SU-DHL-6 (cell line): ENCODE measurements at regions not wholly inside any gene's neighbourhood (a gene's known extent, or its start where the extent isn't known, plus 50 kb on each side); places are given as distances from the start of the nearest gene placed in this dataset.

Experiments
- EZH2phosphoT487 ChIP-seq: fragments of 200-600 bp; sonication (generic), shearing (Covaris generic); conservative IDR thresholded peaks from 2 replicates; pipeline ENCODE4 v1.6.1; 2018; ENCODE audit warnings: mild to moderate bottlenecking, antibody characterized with exemption, low read length, moderate library complexity, mixed read lengths
- TF ChIP-seq, protein P1 (sequence below): fragments of 200-600 bp; sonication (generic); IDR thresholded peaks from one replicate; pipeline ENCODE4 v1.5.1; 2017; ENCODE audit warnings: antibody characterized with exemption, mild to moderate bottlenecking, low read length, moderate library complexity; ENCODE audit not compliant: insufficient read depth, poor library complexity, severe bottlenecking

DNA sequence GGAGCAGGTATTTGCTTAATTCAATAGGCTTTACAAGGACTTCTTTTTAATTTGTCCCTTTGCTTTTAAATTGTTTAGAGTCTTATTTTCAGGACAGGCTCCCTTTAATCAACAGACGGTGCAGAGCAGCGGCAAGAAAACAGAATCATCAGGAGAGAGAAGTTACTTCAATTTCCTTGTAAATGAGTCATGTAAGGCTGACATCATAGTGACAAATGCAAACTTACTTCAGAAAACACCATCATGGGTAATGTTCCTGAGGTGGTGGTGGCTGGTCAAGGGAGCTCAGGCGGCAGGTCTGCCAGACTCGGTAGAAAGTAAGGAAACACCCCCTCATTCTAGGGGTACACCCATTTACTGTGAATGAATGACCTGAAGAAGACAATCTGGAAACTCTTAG, 395.1 kb downstream of the FBXO15 start:
- TF ChIP-seq, protein P1, sequence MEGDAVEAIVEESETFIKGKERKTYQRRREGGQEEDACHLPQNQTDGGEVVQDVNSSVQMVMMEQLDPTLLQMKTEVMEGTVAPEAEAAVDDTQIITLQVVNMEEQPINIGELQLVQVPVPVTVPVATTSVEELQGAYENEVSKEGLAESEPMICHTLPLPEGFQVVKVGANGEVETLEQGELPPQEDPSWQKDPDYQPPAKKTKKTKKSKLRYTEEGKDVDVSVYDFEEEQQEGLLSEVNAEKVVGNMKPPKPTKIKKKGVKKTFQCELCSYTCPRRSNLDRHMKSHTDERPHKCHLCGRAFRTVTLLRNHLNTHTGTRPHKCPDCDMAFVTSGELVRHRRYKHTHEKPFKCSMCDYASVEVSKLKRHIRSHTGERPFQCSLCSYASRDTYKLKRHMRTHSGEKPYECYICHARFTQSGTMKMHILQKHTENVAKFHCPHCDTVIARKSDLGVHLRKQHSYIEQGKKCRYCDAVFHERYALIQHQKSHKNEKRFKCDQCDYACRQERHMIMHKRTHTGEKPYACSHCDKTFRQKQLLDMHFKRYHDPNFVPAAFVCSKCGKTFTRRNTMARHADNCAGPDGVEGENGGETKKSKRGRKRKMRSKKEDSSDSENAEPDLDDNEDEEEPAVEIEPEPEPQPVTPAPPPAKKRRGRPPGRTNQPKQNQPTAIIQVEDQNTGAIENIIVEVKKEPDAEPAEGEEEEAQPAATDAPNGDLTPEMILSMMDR, result no peak
- TF ChIP-seq EZH2phosphoT487, result no peak
